ENCODE measurements at regions not wholly inside any gene's neighbourhood (a gene's known extent, or its start where the extent isn't known, plus 50 kb on each side); places are given as distances from the start of the nearest gene placed in this dataset.

DNA sequence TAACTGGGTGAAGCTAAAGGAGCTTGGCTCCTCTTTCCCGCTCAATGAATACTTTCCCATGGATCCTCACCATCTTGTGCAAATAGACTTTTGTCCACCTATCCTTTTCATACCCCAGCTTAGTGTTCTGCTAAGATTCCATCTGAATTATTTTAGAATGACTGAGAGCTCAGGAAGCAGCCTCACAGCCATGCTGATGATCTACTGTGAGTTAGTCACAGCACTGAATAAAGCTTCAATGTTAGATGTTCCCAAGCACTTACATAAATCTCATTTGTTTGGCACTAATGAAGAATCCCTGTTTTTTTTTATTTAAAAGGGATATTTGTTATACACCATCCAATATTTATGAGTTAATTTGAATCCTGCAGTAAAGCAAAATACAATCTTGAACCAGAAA is 317.6 kb upstream of the TRPC7 start:
- no peak for DNase-seq

DNA sequence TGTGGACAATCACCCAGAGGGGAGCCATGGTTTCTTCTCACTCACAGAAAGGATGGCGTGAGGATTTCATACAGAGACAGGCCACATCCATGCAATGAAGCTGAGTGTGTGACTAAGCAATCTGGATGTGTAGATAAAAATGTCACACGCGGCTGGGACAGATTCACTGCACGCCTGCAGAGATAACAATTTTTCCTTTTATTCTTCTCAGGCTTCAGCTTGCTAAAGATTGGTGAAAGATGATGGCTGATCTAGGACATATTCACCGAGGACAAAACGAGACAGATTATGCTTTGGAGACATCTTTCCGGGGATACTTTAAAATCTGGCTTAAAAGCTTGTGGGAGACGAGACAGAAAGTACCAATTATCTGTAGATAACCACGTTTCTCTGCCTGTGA is 313.9 kb upstream of the TRPC7 start:
- DNase-seq = no peak

DNA sequence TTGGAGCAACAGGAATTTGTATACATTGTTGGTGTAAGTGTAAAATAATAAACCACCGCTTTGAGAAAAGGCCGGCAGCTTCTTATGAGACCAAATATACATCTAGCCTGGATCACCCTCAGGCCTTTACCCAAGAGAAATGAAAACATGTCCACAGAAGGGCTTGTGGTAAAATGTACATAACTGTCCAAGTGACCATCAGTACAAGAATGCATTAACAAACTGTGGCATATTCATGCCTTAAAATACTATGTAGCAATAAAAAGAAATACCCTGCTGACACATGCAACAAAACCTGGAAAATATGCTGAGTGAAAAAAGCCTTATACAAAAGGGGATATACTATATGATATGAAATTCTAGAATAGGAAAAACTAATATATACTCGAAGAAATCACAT is 311.9 kb upstream of the TRPC7 start:
- no peak for DNase-seq

DNA sequence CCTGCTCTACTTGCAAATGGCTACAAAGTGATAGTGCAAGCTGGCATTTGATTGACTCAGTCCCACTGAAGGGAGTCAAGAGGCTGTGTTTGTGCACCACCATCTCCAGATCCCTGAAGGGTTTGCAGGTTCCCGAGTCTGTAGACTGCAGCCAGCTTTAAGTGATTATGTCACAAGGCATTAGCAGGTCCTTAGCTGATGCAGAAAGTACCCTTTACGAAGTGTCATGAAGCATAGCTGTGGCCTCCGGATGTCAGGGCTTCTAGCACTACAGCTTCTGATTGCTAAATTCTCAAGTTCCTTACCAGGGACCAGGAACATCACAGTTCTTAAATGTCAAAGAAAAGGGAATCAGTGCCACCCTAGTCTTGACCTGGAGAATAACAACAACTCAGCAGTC is 311.3 kb upstream of the TRPC7 start:
- DNase-seq = no peak

DNA sequence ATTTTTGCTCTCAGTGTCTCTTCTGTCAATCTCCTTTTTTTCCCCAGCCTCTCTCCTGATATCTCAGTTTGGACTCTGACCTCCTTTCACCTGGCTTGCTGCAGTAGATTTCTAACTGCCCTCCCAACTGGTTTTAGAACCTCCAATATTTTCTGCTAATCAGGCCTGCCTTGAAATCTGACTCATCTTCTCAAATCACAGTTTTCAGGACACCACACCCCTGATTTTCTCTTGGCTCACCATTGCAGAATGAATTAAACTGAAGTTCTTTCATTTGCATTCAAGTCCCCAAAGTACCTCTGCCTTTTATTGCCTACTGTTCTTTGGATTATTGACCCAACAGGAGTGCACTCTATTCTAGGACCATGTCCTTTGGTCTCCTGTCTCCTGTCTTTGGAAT is 310.4 kb upstream of the TRPC7 start:
- DNase-seq = no peak

DNA sequence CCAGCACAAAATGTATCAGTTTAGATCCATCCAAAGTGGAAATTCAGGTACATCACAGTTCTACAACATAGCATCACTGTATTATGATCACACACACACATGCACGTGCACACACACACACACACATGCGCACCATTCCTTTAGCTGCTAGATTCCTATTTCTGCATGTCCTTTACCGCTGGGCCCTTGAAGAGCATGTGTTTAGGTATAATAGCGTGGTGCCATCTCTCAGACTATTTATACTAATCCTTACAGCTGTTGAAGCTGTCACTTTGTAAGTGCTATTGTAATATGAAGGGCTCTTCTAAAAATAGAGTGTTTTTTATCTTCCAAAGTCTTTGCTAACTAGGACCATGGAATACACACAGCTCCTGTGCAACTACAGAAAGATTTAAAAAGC is 308.8 kb upstream of the TRPC7 start:
- DNase-seq = no peak

DNA sequence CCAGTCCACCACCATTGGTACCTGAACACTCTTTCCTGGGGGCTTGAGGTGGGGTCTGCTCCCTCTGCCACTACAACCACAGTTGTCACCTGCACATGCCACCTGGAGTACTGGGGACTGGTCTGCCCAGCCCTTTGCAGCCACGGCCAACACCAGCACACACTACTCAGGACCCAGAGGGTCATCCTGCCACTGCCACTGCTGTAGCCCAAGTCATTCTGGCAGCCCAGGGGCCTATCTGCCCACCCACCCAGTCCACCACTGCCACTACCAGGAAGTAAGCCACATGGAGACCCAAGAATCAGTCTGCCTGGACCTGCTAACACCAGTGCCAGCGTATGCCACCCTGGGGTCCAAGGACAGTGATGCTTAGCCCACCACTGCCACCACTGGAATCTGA is 302.4 kb upstream of the TRPC7 start:
- no peak for DNase-seq

DNA sequence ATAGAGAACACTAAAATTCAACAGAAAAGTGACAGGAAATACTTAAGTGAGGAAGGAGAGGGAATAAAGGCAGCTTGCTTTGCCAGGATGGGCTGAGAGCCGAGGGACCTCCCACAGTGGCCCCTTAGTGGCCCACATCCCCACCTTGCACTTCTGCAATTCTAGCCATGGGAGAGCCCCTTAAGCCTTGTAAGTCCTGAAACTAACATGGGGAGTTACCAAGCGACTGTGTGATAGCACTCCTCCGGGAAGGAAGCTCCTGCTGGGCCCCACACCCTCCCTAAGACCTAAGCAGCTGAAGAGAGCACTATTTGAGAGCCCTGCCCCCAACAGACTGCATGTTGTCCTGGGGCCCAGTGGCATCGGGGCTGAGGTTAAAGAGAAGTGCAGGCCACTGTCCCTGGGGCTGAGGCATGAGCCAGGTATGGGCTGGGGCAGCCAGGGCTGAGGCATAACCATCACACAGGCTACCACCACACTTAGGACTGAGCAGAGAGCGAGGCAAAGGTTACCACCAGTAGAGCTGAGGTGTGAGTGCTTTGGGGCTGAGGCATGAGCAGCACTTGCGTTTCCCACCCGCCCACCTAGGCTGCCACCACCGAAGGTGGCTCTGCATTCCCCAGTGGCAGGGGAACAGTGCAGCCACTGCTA is 301.8 kb upstream of the TRPC7 start:
- DNase-seq = no peak

DNA sequence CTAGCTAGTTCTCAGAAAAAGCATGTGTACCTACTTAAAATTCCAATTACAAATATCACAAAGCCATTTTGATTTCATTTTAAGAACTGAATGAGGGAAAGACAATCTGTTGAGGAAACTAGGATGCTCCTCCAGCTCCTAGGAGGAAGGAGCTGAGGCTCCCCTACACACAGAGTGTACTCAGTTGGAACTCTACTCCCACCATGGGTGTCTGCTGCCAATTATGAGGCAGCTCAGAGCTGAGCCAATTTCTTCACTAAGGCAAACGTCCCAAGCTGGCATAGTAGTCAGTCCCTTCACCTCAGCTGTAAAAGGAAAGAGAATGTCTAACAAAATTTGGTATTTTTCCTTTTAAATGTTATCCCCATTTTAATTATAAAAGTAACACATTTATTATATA is 300.0 kb upstream of the TRPC7 start:
- DNase-seq = no peak

DNA sequence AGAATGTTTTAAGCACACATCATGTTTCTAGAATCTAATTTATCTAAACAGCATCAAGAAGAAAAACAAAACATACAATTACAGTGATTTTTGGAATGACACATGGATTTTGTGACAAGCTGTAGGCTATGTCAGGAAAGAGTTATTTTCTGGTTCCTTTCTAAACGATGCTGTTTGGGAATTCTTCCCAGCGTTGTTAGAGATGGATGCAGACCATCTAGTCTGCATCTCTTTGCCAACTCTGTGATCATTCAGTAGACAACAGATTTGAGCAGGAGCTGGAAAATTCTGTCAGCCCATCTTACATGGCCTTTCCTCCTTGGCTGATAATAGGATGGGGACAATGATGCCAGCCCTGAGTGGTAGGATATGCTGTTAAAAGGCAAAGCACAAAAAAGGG is 295.7 kb upstream of the TRPC7 start:
- DNase-seq = no peak

DNA sequence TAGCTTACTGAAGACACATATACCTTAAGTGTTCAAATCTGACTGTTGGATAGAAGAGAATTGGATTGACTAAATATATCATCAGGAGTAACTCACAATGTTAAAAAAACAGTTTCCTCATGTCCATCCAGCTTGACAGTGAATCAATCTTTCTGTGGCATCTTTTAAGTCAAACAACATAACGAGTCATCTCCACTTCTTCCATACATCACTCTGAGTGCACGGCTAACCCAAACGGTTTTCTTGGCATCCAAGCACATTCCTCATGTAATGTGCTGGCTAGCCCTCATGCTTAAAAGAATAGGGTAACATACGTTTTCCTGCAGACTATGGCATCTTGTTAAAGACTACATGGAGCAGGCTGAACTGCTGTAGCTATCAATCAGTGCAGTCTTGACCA is 291.5 kb upstream of the TRPC7 start:
- DNase-seq = no peak

DNA sequence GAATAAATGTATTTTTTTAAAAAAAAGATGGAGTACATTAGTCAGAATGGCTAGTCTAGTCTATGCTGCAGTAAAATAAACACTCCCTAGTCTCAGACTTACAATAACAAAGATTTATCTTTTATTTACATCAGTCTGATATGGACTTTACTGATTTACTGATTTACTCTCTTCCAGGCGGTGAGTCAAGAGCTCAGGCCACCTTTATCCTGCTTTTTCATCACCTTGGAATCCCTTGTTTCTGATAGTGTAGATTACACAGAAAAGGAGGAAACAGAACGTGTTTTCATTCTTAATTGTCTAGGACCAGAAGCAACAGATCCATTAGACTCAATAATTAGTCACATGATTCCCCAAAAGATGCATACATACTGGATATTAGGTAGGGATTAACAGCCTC is 290.1 kb upstream of the TRPC7 start:
- no peak for DNase-seq

DNA sequence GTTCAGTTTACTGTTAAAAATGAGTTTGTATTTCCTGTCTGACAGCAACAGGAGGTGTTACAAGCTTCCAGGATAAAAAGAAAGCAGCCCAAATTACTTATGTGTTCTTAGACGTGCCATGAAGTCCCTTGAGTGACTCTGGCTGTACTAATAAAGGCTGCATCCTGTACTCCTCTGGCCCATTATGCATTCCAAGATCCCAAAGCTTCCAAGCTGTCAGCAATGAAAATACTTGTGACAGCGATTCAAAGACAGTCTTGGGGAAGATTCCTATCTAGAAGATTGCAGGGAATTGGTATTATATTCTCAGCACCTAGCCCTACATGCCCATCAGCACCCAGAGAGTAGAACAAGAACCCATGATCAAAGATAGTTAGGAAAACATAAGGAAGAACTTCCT is 281.6 kb upstream of the TRPC7 start:
- DNase-seq = no peak

DNA sequence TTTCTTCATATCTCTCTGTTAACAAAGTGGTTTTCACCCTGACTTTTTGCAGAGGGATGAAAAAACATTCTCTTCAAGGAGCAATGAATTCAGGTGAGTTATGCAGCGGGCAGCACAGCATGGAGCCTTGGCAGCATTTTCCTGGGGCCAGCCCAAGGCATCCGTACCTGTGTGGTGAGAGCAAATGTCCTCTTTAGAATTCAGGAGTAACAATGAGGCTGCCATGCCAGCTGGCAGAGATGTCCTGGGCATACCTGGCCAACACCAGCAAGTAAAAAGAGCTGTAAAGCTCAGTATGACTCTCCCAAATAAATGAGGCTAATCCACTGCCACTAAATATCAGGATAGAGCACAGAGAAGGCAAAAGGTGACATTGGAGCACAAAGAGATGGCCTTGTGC is 277.6 kb upstream of the TRPC7 start:
- DNase-seq = no peak

DNA sequence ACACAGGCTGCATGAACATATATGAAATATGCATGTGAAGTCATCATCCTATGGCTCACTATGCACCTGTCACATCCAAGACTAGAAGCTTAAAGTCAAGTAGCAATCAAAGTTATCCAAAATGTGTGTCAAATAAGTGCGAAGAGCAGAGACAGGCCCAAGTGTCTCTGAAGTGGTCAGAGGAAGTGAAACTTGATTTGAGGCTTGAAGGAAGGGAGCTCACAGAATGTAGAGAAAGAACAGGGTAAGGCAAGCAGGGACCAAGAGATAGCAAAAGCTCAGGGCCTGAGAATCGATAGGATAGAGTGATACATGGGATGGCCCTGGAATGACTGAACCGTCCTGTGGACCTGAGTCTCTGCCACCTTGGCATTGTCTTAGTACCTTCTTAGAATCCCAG is 274.3 kb upstream of the TRPC7 start:
- no peak for DNase-seq

DNA sequence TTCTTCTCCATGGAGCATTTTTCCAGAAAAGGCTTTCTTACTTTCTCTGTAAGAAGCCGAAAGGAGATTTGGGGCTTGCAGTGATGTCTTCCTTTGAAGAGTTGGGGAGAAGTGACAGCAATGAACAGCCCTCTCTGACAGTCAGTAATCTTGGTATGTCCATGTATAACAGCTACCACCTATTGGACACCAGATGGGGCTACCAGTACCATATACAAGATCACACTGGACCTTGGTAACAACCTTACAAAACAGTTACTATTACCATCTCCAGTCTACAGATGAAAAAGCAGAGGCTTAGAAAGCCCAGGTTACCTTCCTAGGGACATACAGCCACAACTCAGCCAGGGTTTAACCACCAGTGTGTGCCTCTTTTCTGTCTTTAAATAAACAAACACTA is 272.7 kb upstream of the TRPC7 start:
- DNase-seq = no peak

DNA sequence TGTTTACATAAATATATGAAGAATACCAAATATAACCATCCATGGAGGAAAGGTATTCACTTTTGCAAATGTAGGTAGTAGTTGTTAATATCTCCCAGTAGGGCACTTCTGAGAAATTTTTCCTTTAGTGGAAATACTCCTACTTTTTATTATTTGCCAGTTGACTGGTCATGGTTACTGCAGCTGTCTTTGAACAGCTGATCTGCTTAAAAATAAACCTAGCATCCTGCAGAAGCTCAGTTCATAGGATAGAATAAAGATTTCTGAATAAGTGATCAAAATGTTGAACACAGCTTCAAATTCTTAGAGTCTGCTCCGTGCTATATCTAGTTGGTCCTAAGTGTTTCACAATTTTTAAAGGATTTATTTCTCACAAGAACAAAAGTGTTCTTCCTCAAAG is 270.7 kb upstream of the TRPC7 start:
- no peak for DNase-seq

DNA sequence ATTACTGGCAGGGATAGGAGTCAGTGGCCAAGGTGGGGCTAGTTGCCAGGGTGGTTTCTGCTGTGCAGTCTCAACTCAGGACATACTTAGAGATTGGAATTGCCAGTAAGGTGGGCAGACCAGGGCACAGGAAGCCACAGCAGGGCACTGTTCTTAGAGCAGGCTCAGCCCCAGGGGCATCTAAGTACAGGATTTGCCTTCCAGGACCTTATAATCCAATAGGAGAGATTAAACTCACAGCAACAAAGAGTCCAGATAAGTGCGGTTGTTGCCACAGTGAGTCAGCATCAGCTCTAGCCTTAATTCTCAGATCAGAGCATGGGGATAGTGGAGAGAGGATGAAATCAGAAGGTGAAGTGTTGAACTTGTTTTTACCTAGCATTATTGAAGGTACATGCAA is 265.8 kb upstream of the TRPC7 start:
- DNase-seq = no peak

DNA sequence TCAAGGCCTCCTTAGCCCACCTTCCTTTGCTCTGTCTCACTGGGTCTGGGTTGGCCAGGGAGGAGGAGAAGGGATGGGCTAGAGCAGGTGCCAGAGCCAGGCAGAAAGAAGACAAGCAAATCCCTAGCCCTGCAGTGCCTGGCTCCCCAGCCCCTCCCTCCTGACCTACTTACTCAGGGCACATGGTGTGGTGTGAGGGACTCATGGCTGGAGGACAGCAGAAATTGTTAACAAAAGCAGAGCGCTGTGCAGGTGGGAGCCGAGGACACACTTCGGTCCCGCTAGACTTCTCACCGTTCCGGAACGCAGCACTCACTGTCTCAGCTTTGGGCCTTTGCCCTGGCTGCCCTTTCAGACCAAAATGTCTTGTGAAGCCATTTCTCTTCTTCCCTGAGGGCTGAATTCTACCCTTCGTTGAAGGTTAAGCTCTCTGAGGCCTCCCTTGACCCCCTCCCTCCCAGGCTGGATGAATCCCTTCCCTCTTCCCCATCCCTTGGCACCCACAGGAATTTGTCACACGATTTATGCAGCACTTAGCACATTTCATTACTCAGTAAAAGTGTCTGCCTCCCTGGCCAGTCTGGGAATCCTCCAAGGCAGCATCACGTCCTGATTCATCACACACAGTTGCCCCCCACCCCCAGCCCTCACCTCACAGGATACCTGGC is 263.9 kb upstream of the TRPC7 start:
- DNase-seq = no peak

DNA sequence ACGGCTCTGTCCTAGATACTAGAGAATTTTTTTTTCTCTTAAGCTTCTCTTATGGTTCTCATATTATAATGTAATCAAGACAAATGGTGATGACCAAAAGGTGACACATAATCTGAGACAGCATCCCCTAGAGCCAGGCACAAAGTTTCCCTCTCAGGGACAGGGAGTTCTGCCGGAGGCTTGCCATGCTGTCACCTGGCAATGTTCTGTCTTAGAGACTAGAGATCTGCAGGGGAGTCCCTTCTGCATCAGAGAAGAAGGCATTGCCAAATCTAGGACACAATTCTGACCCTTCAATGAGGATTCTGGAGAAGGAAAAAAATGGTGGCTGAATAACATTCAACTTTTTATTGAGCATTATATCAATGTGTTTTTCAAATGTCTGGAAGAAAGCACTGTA is 261.2 kb upstream of the TRPC7 start:
- DNase-seq = no peak

DNA sequence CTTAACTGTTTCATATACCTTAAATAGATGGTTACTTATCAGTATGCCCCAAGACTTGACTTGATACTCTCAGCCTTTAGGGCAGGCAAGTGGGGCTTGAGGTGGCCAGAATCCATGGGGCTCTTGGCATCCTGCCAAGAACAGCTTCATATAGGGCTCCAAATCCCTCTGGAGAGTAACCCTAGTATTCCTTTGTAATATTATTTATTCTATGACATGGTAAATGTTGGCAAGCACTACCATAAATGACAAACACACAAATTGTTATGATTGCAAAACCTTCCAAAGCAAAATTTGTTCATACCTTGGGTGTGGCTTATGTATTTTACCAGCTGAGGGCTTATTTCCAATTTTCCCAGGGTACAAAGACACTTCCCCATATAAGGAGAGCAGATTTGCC is 257.4 kb upstream of the TRPC7 start:
- DNase-seq = peak; percentile 4

DNA sequence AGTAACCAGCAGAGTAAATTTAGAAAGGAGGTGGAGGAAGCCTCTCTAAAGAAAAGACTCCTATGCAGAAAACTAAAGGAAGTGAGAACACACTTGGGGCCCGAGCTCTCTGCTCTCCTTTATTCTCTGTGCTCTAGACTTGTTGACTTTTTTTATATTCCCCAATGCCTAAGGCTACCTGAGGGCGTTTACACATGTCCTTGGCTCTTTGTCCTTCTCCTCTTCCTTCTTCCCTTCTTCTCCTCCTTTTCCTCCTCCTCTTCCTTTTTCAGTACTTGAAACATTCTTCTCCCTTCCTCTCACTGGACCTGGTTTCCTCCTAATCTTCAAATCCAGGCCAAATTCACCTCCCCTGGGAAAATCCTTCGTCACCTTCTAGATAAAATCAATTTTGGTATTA is 256.4 kb upstream of the TRPC7 start:
- no peak for DNase-seq

DNA sequence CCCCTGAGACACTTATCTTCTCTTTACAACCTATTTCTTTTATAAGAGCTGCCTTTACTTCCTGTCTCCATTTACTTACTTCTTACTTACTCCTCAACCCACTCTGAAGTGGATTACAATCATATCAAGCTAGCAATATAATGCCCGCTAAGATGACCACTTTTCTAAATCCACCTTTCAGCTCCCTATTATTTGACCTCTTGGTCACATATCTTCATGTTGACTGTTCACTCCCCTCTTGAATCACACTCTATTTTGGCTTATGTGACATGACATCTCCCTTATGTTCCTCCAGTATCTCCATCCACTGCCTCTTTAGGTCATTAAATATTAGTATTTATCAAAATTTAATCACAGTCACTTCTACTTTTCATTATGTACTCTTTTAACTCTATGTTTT is 255.3 kb upstream of the TRPC7 start:
- DNase-seq = no peak

DNA sequence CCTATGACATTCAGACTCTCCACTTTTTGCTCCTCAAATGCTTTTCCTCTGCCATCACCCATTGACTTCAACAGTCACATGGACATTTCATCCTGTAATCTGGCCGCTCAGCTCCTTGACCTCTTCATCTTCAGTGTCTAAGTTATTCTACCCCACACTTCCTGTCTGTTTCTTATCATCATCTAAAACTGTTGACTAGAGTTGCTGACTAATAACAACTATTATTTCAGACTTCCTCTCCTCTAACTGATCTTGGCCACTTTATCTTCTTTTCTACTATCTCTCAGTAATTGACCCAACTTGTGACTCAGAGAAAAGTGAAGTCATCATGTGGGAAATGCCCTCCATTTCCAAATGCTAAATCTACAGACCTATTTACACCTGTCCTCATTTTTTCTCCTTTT is 254.7 kb upstream of the TRPC7 start:
- DNase-seq = no peak

DNA sequence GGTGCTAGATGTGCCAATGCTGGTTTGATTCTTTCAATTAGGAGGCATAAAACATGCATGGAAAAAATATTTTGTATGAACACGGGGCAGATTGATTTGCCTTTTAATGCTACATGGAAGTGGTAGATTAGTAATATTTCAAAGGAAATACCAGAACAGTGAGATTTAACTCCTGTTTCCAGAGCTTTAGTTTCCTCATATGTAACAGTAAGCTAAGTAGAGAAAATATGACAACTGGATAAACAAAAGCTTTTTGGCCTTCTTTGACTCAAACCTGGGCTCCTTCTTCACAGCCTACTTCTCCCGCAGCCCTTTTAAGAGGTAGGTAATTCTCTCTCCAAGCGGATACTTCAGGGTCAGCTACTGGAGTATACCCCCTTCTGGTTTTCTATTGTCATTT is 254.2 kb upstream of the TRPC7 start:
- no peak for DNase-seq
